GM21390 (cell line): ENCODE measurements at regions not wholly inside any gene's neighbourhood (a gene's known extent, or its start where the extent isn't known, plus 50 kb on each side); places are given as distances from the start of the nearest gene placed in this dataset.
A peak's percentile ranks its signal among the peaks of the same experiment; 100 is the strongest.

Experiments
- ATAC-seq: cut with Tn5 transposase; IDR thresholded peaks from one replicate; pipeline ENCODE4 v1.9.1; 2021; ENCODE audit not compliant: unreplicated experiment

- ATAC-seq: no peak
These were observed 293.2 kb upstream of the MON1B start for GRCh38 chr16:76897816-76898215.

- no peak for ATAC-seq
These were observed 291.2 kb upstream of the MON1B start for GRCh38 chr16:76899767-76900166.

- no peak for ATAC-seq
These were observed 290.4 kb upstream of the MON1B start for GRCh38 chr16:76900285-76901263.

- ATAC-seq: no peak
These were observed 284.4 kb upstream of the MON1B start for GRCh38 chr16:76906552-76906951.

- ATAC-seq: no peak
These were observed 280.1 kb upstream of the MON1B start for GRCh38 chr16:76910931-76911330.

- no peak for ATAC-seq
These were observed 277.9 kb upstream of the MON1B start for GRCh38 chr16:76913046-76913445.

GRCh38 chr16:76926042-76926441, 264.9 kb upstream of the MON1B start:
- no peak for ATAC-seq

- ATAC-seq: no peak
These were observed 264.4 kb upstream of the MON1B start for GRCh38 chr16:76926595-76926994.

GRCh38 chr16:76931186-76931585, 259.8 kb upstream of the MON1B start:
- no peak for ATAC-seq

GRCh38 chr16:76932541-76933211, 258.3 kb upstream of the MON1B start:
- no peak for ATAC-seq

GRCh38 chr16:76940251-76940650, 250.7 kb upstream of the MON1B start:
- ATAC-seq: no peak

GRCh38 chr16:76941113-76941512, 249.9 kb upstream of the MON1B start:
- no peak for ATAC-seq

GRCh38 chr16:76942089-76942488, 248.9 kb upstream of the MON1B start:
- no peak for ATAC-seq

- ATAC-seq: no peak
These were observed 247.1 kb upstream of the MON1B start for GRCh38 chr16:76943921-76944320.

- no peak for ATAC-seq
These were observed 244.1 kb upstream of the MON1B start for GRCh38 chr16:76946879-76947278.

- no peak for ATAC-seq
These were observed 243.2 kb upstream of the MON1B start for GRCh38 chr16:76947749-76948148.

- ATAC-seq: no peak
These were observed 235.4 kb upstream of the MON1B start for GRCh38 chr16:76955629-76956028.

- ATAC-seq: no peak
These were observed 234.6 kb upstream of the MON1B start for GRCh38 chr16:76956394-76956793.

GRCh38 chr16:76956841-76957240, 234.1 kb upstream of the MON1B start:
- ATAC-seq: no peak

GRCh38 chr16:76959166-76959565, 231.8 kb upstream of the MON1B start:
- no peak for ATAC-seq

- ATAC-seq: peak; percentile 72
These were observed 227.2 kb upstream of the MON1B start for GRCh38 chr16:76963614-76964315.
